ENCODE measurements at regions not wholly inside any gene's neighbourhood (a gene's known extent, or its start where the extent isn't known, plus 50 kb on each side); places are given as distances from the start of the nearest gene placed in this dataset.
"Not testable (repeated sequence)": the region's sequence is repeated elsewhere in the genome, so short reads cannot be mapped to it uniquely, and the experiment has no call there.

- DNase-seq: no peak
Measured at GRCh38 chr12:75831402-75831801, 200.2 kb downstream of the PHLDA1 start.

DNA sequence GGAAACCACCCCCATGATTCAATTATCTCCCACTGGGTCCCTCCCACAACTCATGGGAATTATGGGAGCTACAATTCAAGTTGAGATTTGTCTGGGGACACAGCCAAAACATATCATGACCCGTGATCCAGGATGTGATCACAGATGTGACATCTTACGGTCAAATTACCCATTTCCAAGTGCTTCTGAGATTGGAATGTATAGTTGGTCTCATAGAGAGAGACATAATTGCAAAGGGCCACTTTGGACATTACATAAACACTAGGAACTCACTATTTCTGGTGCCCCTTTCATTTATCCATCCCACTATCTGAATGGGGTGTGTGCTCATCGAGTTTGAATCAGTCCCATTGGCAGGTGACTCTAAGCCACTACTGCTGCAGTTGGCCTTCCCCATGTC, 204.5 kb downstream of the PHLDA1 start:
- no peak for DNase-seq

- no peak for DNase-seq
Measured at GRCh38 chr12:75825686-75826085, 205.9 kb downstream of the PHLDA1 start.

GRCh38 chr12:75823475-75823874, 208.1 kb downstream of the PHLDA1 start:
- no peak for DNase-seq

- DNase-seq: no peak
Measured at GRCh38 chr12:75822416-75822815, 209.2 kb downstream of the PHLDA1 start.

GRCh38 chr12:75820848-75821578, 210.6 kb downstream of the PHLDA1 start:
- no peak for DNase-seq

DNA sequence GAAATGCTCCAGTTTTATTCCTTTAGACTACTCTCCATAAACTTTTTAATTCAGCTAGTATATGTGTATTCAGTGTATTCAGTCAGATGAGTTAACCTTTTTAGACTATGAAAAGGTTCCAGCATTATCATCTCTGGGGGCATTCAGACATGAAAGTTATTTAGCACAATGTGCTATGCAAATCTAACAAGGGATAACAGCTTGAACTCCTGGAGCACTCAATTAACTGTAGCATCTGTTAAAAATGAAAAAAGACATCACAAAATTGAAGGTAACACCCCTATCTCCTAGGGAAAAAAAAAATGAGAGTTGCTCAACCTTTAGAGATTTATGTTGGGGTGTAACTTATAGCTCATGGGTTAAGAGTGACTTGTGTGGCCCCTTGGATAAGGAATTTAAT, 211.5 kb downstream of the PHLDA1 start:
- no peak for DNase-seq

GRCh38 chr12:75819512-75819911, 212.1 kb downstream of the PHLDA1 start:
- no peak for DNase-seq

DNA sequence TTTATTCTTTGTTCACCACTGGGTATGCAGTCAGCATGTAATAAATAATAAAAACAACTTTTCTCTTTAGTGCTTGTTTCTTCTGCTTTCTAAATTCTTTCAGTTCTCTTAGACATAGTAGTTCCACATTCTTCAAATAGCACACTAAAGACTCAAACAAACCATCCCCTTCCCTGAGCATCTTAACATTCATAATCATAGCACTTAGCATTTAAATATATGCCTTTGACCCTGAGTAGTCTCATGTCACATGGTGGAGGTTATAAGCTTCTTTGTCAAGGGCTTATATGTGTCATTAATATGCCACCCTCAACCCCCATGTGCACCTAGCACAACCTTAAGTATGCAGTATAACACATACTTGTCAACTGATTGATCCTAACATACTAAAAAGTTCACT, 212.7 kb downstream of the PHLDA1 start:
- DNase-seq: no peak

- no peak for DNase-seq
Measured at GRCh38 chr12:75816897-75817296, 214.7 kb downstream of the PHLDA1 start.

DNA sequence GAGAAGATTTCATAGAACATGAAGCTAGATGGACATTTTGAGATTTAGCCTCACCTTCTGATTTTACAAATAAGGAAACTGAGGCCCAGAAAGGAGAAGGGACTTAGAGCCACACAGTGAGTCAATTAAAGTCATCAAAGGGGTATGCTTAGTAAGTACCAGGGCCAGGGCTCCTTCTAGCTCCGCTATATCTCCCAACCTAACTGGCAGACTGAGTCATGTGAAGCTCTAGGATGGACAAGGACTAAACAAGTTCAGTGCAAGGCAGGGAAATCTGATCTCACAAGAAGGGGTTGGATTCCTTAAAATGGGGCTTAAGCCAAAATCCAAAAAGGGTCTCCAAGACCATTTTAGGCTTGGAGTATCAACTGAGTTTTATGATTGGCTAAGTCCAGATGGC, 215.8 kb downstream of the PHLDA1 start:
- no peak for DNase-seq

DNA sequence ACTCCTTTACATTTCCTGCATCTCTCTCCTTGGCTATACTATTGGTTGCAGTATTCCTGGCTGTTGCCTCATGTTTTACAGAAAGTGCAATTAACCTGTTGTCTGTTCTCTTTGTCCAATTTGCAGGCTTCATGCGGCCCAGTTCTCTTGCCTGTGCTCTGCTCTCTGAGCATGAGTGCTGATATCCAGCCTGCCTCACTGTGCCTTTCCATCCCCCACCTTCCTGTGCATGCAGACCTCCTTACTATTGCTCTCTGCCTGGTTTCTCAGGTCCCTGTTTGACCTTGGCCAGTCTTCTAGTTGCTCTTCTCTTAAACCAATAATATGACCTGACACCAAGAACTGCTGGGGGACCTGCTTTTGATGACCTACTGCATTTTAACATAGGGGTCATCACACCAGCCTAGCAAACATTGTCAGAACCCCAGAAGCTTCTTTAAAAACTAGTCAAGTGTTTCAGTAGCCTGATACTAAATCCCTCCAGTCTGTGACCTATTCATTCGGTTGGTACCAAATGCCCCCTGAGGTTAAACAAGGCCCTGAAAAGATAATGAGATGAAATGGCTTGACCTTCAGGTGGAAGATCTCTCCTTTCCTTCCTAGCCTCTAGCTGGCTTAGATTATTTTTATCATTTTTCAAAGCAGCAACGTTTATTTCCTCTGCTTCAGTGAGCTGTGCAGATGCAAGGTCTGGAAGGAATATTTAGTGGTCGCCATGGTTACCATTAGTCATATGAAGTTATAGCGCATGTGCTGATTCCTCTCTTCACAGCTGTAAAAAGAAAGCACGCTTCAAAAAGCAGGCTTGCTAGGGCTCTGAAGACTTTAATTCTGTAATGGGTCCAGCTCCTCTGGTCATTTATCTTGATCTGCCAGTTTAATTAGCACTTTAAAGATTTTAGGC, 216.5 kb downstream of the PHLDA1 start:
- DNase-seq: no peak

GRCh38 chr12:75813072-75813471, 218.5 kb downstream of the PHLDA1 start:
- no peak for DNase-seq

DNA sequence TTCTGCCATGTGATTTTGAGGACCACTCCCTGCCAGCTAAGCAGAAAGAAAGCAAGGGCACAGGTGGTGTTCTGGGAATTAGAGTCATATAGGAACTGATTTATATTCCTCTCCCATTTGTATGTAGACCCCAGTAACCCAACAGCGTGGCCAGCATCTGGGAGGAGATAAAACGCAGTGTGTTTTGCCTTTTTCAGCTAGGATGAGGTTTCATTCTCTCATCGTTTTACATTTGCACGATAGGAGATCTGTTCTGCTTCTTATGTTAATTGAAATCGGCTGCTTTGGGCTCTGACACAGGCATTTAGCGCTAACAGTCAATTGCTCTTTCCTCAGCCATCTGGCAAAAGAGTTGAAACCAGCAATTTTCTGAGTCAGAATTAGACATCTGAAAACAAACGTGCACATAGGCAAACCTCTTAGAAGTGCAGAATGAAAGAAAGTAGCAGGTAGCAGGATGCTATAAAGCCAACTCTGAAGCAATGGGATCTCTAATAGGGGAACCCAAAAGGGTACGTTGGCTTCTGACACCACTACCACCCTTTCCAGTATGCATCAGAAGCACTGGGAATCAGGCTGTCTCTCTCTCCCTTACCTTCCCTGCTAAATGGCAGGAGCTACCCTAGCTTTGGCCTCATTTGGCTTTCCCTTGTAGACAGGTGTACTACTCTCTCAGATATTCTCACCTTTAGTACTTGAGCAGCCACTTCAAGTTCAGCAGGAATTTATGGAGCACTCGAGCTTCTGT, 219.1 kb downstream of the PHLDA1 start:
- peak; percentile 26 for DNase-seq

DNA sequence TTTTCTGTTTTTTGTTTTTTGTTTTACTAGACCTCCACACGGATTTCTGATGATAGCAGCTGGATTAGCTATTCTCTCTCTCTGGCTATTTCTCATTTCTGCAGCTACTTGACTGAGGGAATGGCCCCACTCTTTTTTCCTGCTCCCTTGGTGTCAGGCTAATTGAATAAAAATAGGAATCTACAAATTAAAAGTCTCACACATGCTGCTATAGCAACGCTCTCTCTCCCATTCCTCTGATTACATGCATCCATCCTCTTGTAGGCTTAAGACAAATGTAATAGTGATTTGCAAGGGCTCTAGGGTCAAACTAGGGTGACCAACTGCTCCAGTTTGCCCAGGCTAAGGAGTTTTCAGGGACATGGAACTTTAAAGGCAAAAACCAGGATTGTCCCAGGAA, 221.8 kb downstream of the PHLDA1 start:
- DNase-seq: no peak

- no peak for DNase-seq
Measured at GRCh38 chr12:75807494-75807893, 224.1 kb downstream of the PHLDA1 start.

- no peak for DNase-seq
Measured at GRCh38 chr12:75805905-75806304, 225.7 kb downstream of the PHLDA1 start.

GRCh38 chr12:75805320-75805719, 226.3 kb downstream of the PHLDA1 start:
- no peak for DNase-seq

- DNase-seq: no peak
Measured at GRCh38 chr12:75798136-75798926, 233.2 kb downstream of the PHLDA1 start.

DNA sequence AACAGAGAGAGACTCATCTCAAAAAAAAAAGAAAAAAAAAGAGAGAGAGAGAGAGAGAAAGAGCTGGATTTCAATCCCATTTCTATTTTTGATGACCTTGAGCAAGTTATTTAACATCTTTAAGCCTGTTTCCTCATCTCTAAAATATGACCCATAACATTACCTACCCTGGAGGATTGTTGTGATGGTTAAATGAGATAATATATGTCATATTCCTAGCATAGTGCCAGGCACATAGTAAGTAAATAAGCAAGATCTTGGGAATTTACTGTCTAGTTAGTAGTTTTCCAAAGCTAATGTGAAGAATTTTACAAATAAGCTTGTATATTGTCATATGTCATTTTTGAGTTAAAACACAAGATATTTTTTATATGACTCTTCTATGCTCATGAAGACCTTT, 236.5 kb downstream of the PHLDA1 start:
- DNase-seq: no peak

DNA sequence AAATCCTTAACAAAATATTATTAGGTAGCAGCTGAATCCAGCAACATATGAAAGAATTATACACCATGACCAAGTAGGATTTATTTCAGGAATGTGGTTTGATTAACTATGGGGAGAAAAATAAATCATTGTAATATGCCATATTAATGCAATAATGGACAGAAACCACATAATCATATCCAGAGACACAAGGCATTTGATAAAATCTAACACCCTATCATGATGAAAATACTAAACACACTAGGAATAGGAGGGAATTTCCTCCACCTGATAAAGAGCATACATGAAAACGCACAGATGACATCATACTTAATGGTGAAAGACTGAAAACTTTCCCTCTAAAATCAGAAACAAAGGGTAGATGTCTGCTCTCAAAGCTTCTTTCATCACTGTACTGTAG, 238.9 kb downstream of the PHLDA1 start:
- no peak for DNase-seq

DNA sequence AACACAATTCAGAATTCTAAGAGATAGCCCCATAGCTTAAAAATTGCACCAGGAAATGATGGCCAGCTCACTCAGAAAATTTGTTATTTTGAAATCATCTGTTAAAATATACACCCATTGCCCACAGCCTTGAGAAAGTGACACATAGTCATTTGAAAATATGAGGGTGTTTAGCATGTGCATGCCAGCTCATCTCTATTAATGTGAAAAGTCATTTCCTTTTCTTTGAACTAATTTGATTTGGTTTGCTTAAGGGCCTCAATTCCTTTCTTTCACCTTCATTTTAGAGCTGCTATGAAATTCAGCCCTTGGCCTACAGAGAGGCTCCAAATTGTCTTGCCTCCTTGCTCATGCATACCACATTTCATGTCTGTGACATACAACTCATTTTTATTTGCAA, 241.4 kb downstream of the PHLDA1 start:
- no peak for DNase-seq

GRCh38 chr12:75787146-75787545, 244.4 kb downstream of the PHLDA1 start:
- not testable (repeated sequence) for DNase-seq

All from NCI-H345 (cell line).